ENCODE measurements at regions not wholly inside any gene's neighbourhood (a gene's known extent, or its start where the extent isn't known, plus 50 kb on each side); places are given as distances from the start of the nearest gene placed in this dataset.

- TF ChIP-seq GATA2 (IDR thresholded peaks at IDR 0.05; ENCODE audit: low read depth, low read length) (no peak), GATA3 (IDR thresholded peaks at IDR 0.05; ENCODE audit: low read depth, low read length) (no peak)
These were observed 143.0 kb upstream of the RGMA start for GRCh38 chr15:93231994-93232393.

DNA sequence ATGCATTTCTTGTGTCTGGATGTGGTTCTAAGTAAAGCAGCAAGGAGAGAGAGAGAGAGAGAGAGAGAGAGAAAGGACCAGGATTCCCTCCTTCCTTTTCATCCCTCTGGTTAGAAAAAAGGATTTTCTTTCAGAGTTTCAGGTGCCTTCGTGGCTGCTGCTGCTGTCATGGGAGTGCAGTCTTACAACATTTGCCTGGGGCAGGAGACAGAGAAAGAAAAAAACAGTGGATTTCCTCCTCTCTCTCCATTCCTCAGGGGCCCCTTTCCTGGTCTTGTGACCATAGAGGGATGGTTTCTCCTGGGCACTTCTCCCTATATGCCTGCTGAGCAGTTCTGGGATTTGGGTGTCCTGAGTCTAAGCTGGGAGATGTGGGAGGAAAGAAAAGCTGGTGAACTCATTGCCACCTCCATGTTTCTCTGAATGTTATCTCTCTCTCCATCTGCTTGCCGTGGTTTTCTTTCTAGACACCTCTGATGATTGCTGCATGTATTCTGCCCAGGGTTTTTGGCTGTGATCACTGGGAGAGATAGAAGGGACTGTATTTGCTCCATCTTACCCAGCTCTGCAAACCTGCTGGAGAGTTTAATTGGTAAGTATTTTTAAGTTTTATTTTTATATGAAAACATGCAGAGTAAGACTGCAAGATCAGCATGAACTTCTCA is 142.4 kb upstream of the RGMA start:
- TF ChIP-seq GATA3 (IDR thresholded peaks at IDR 0.05; ENCODE audit: low read depth, low read length) (no peak), GATA2 (IDR thresholded peaks at IDR 0.05; ENCODE audit: low read depth, low read length) (no peak; the same call in 1 of the 2 replicates)

DNA sequence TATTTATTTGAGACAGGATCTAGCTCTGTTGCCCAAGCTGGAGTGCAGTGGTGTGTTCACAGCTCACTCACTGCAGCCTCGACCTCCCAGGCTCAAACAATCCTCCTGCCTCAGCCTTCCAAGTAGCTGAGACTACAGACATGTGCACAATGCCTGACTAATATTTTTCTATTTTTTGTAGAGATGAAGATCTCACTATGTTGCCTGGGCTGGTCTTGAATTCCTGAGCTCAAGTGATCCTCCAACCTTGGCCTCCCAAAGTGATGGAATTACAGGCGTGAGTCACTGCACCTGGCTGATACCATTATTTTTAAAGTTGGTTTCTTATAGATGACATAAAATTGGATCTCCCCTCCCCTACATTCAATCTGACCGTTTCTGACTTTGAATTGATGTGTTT is 139.5 kb upstream of the RGMA start:
- TF ChIP-seq GATA3 (IDR thresholded peaks at IDR 0.05; ENCODE audit: low read depth, low read length) (no peak), GATA2 (IDR thresholded peaks at IDR 0.05; ENCODE audit: low read depth, low read length) (no peak)

DNA sequence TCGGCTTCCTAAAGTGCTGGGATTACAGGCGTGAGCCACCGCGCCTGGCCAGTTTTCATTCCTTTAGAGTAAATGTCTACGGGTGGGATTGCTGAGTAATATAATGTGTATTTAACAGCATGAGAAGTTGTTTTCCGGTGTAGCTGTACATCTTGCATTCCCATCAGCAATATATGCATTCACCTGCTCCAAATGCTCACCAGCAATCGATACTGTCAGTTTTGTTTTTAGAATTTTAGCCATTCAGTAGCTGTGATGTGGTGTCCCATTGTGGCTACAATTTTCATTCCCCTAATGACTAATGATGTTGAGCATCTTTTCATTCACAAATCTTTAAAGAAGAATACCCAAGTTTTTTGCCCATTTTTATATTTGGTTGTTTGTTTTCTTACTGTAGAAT is 134.8 kb upstream of the RGMA start:
- TF ChIP-seq GATA2 (IDR thresholded peaks at IDR 0.05; ENCODE audit: low read depth, low read length) (no peak), GATA3 (IDR thresholded peaks at IDR 0.05; ENCODE audit: low read depth, low read length) (no peak)

DNA sequence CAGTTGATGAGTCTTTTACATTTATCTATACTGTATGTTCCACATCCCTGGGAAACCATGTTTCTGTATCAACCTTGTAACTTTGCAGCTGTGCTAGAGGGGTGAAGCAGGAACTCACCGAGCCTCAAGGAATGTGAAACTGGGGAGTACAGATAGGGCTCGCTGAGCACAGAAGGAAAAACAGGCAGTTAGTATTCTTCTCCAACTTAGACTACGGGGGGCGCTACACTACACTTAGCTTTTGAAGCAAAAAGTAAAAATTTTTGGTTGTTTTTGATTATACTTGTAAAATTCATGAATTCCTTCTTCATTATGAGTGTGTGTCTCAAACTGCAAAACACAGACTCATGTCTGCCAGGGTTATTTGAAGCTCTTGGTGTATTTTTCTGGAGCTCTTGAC is 132.7 kb upstream of the RGMA start:
- TF ChIP-seq GATA2 (IDR thresholded peaks at IDR 0.05; ENCODE audit: low read depth, low read length) (no peak), GATA3 (IDR thresholded peaks at IDR 0.05; ENCODE audit: low read depth, low read length) (no peak)

- TF ChIP-seq GATA2 (IDR thresholded peaks at IDR 0.05; ENCODE audit: low read depth, low read length): peak; percentile 25; the same call in 1 of the 2 replicates
- TF ChIP-seq GATA3 (IDR thresholded peaks at IDR 0.05; ENCODE audit: low read depth, low read length): no peak
These were observed 130.9 kb upstream of the RGMA start for GRCh38 chr15:93219859-93220420.

DNA sequence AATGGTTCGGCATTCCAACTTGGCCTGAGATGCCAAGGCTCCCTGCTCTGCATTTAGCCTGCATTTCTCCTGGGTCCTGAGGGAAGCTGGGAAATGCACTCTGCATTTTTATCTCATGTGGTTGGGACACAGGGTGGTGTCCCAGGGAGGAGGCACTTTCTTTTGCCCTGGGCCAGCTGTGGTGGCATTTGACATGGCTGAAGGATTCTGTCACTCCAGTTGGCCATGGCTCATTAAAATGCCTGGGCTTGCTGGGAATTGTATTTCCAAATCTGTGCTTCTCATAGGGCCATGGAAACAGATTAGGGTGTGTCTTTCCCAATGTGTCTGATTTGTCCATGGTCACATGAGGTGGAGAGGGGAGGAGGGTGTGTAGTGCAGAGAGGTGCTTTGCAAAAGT is 128.3 kb upstream of the RGMA start:
- TF ChIP-seq GATA2 (IDR thresholded peaks at IDR 0.05; ENCODE audit: low read depth, low read length) (no peak), GATA3 (IDR thresholded peaks at IDR 0.05; ENCODE audit: low read depth, low read length) (no peak)

DNA sequence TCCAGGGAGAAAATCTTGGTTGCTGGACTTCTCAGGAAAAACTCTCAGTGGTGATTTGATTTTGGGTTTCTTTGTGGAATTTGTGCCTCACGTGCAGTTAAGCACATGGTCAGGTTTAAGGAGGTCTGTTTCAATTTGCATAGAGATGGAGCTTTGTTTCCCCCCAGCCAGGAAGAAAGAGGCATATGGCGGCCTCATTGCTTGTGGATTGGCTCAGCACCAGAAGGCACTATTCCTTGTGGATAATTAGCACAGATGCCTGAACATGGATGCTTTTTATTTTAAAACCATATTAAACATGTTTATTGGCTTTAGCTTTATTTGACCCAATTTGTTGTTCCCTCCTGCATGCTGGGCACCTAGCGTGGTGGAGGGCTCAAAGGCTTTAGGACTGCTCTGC is 125.1 kb upstream of the RGMA start:
- no peak for TF ChIP-seq GATA3 (IDR thresholded peaks at IDR 0.05; ENCODE audit: low read depth, low read length)
- TF ChIP-seq GATA2 (IDR thresholded peaks at IDR 0.05; ENCODE audit: low read depth, low read length): no peak

- TF ChIP-seq GATA2 (IDR thresholded peaks at IDR 0.05; ENCODE audit: low read depth, low read length) (no peak), GATA3 (IDR thresholded peaks at IDR 0.05; ENCODE audit: low read depth, low read length) (no peak)
These were observed 124.3 kb upstream of the RGMA start for GRCh38 chr15:93213281-93213680.

GRCh38 chr15:93212578-93212977 is 123.6 kb upstream of the RGMA start:
- TF ChIP-seq GATA2 (IDR thresholded peaks at IDR 0.05; ENCODE audit: low read depth, low read length) (no peak), GATA3 (IDR thresholded peaks at IDR 0.05; ENCODE audit: low read depth, low read length) (no peak)

DNA sequence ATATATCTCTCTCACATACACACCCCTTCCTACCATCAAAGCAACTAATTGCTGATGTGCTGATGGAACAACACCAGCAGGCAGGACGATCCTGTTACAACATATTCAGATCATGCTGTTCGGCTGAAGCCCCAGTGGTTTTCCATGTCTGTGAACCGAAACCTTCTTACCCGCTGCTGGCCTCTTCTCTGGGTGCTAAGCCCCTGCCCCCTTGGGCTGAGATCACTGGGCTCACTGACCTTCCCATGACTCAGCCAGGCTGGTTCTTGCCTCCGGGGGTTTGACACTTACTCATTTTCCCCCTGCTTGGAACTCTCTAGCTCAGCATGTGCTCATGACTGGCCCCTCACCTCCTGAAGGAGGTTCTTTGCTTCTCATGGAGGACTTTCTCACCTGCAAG is 122.0 kb upstream of the RGMA start:
- TF ChIP-seq GATA2 (IDR thresholded peaks at IDR 0.05; ENCODE audit: low read depth, low read length) (no peak), GATA3 (IDR thresholded peaks at IDR 0.05; ENCODE audit: low read depth, low read length) (no peak)

DNA sequence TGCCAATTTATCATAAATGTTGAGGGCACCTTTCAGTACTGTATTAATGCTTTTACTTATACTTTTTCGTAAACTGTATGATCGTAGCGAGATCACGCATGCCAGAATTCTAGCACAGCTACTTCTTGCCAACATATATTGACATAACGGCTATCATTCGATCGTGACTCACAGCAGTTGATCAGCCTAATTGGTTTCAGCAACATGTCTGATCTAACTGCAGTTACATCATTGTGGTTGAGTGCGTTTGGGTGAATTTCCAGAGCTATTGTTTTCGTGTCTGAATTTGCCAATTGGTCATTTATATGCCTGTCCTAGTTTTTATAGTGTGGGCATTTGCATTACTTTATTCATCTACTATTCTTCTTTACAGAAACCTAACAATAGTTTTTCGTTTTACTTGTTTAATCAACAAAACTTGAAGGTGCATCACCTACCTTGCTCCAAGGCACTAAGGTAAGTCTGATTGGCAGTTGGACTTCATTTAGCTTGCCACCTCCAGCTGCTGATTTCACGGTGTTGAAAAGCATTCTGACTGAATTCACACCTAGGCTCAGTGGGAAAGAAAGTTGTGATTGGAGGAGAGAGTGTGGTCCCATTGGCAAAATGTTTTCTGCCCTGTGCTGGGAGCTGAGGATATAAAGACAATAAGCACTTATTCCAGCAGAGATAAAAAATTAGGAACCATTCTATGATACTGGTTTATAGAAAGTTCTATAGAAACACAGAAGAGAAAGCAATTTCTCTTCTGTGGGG is 120.9 kb upstream of the RGMA start:
- TF ChIP-seq GATA2 (IDR thresholded peaks at IDR 0.05; ENCODE audit: low read depth, low read length) (no peak), GATA3 (IDR thresholded peaks at IDR 0.05; ENCODE audit: low read depth, low read length) (no peak)

DNA sequence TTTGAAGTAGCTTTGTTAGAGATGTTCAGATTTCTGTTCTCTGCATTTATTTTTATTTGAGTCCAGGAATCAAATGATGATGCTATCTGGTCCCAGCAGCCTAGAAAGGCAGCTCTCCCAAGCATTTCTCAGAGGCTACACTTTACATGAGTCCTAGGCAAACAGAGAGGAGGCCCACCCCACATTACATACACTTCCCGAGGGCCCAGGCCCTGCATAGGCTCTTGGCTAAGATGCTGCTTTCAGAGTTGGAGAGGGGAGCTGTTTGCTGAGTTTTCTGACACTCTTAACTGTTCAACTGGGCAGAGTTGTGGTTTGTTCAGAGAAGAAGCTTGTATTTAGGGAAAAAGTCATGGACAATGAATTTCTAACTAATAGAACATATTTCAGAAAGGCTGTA is 117.9 kb upstream of the RGMA start:
- no peak for TF ChIP-seq GATA3 (IDR thresholded peaks at IDR 0.05; ENCODE audit: low read depth, low read length)
- TF ChIP-seq GATA2 (IDR thresholded peaks at IDR 0.05; ENCODE audit: low read depth, low read length): no peak

DNA sequence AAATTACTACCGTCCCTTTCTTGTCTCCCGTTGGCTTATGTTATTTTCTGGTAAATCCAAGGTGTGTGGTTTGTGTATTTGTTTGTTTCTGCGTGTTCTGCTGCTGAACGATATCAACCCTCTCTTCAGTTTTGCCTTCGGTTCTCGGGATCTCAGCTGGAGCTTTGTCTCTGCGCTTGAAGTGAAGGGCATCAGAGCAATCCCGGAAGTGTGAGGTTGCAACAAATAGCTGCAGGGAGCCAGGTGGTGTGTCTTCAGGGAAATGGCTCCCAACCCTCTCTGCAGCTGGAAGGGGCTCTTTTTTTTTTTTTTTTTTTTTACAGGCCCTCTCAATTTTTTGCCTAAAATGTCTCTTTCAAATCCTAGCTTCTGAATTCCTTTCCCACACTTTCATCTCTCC is 116.4 kb upstream of the RGMA start:
- TF ChIP-seq GATA2 (IDR thresholded peaks at IDR 0.05; ENCODE audit: low read depth, low read length) (no peak), GATA3 (IDR thresholded peaks at IDR 0.05; ENCODE audit: low read depth, low read length) (no peak)

DNA sequence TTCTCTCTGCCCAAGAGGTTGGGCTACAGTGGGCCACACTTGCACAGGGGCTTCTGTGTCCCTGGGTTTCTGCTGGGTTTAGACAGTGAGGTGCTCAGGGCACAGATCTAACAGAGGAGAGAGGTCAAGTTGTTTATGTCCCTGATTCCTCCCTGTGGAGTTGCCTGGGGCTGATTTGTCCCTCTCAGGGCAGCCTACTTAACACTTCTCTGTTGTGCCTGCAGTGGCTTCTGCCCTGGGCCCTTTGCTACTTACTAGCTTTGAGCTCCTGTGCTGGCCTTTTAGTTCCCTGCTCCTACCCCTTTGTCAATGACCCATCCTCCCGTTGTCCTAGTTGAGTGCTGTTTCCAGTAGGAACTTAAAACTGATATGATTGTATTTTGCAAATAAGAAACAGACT is 114.0 kb upstream of the RGMA start:
- TF ChIP-seq GATA2 (IDR thresholded peaks at IDR 0.05; ENCODE audit: low read depth, low read length): no peak
- TF ChIP-seq GATA3 (IDR thresholded peaks at IDR 0.05; ENCODE audit: low read depth, low read length): no peak

All from SH-SY5Y (cell line).